Testis (tissue), 2 donors: ENCODE measurements at regions not wholly inside any gene's neighbourhood (a gene's known extent, or its start where the extent isn't known, plus 50 kb on each side); places are given as distances from the start of the nearest gene placed in this dataset.

Experiments used
- DNase-seq: peaks from one replicate; pipeline ENCODE4 v3.0.0-alpha.2; 2019
- H3K27ac ChIP-seq, 2 donors: fragments of 200-600 bp; sonication (generic); one replicate each; pipeline ENCODE4 v1.5.1; 2019
- H3K27me3 ChIP-seq: fragments of 200-600 bp; sonication (generic); one replicate; pipeline ENCODE4 v1.5.1; 2019
- H3K36me3 ChIP-seq: fragments of 200-600 bp; sonication (generic); one replicate; pipeline ENCODE4 v1.5.1; 2017; ENCODE audit warnings: low read depth; ENCODE audit errors: missing control alignments
- H3K4me1 ChIP-seq: fragments of 200-600 bp; sonication (generic); one replicate; pipeline ENCODE4 v1.5.1; 2019
- H3K4me3 ChIP-seq, 2 donors: fragments of 200-600 bp; sonication (generic); one replicate each; pipeline ENCODE4 v1.5.1; 2017 to 2019
- H3K9me3 ChIP-seq: fragments of 200-600 bp; sonication (generic); one replicate; pipeline ENCODE4 v1.5.1; 2017
- CTCF ChIP-seq, 3 experiments: fragments of 450-650 bp in 2 of 3; fragments of 200-600 bp in 1 of 3; sonication (generic) in 1 of 3; IDR thresholded peaks; one replicate each; pipeline ENCODE4 v1.5.1; 2016 to 2019; ENCODE audit warnings: antibody characterized with exemption in 3 of 3, mild to moderate bottlenecking in 2 of 3, moderate library complexity in 1 of 3
- POLR2A ChIP-seq: fragments of 450-650 bp; IDR thresholded peaks from one replicate; pipeline ENCODE4 v1.6.1; 2017; ENCODE audit warnings: antibody characterized with exemption, mild to moderate bottlenecking, moderate library complexity
- WGBS, 2 donors: methylation state at CpG; one replicate each; pipeline ENCODE4 v1.1.5; 2018; 5-methylcytosine and 5-hydroxymethylcytosine counted together
- intact Hi-C: fragments of 100-400 bp; cut with DNase I; formaldehyde crosslinking; loops from one replicate; pipeline ENCODE4 v1.15.1; 2023; ENCODE audit warnings: low total_unique reads

GRCh38 chr5:52543594-52543993 lies 244.1 kb upstream of the ITGA1 start:
- no peaks in the 10 kb centered on the region for H3K27me3 ChIP-seq
- intact Hi-C loops, result no loop called here
- DNase-seq, result no peak
- no peak overlapping the region for H3K27ac ChIP-seq
- TF ChIP-seq POLR2A (no peak), CTCF (IDR thresholded peaks at IDR 0.05) (no peak)
- WGBS, 2 donors, result 81 to 83% methylated on average over 5 of the region's 5 CpGs
- no peaks in the 10 kb centered on the region for H3K4me1 ChIP-seq
- H3K36me3 ChIP-seq, result no peaks in the 10 kb centered on the region
- no peaks in the 10 kb centered on the region for H3K9me3 ChIP-seq
- no peak overlapping the region for H3K4me3 ChIP-seq

GRCh38 chr5:52544738-52545137 lies 243.0 kb upstream of the ITGA1 start:
- Histone ChIP-seq H3K9me3 (no peaks in the 10 kb centered on the region), H3K4me1 (no peaks in the 10 kb centered on the region), H3K36me3 (no peaks in the 10 kb centered on the region), H3K4me3 (no peak overlapping the region), H3K27me3 (no peaks in the 10 kb centered on the region), H3K27ac (no peak overlapping the region)
- TF ChIP-seq CTCF (IDR thresholded peaks at IDR 0.05), result no peak
- no peak for TF ChIP-seq POLR2A
- DNase-seq, result no peak
- intact Hi-C loops, result no loop called here
- WGBS, 2 donors, result 76 to 88% methylated on average over 4 of the region's 4 CpGs

GRCh38 chr5:52554293-52554692 lies 233.4 kb upstream of the ITGA1 start:
- 76 to 84% methylated on average over 2 of the region's 2 CpGs for WGBS, 2 donors
- Histone ChIP-seq H3K4me1 (no peaks in the 10 kb centered on the region), H3K4me3 (no peak overlapping the region), H3K9me3 (no peaks in the 10 kb centered on the region), H3K27ac (no peak overlapping the region), H3K36me3 (no peaks in the 10 kb centered on the region), H3K27me3 (no peaks in the 10 kb centered on the region)
- TF ChIP-seq CTCF (IDR thresholded peaks at IDR 0.05), result no peak
- no peak for TF ChIP-seq POLR2A
- DNase-seq, result no peak
- intact Hi-C loops, result no loop called here

- Histone ChIP-seq H3K9me3 (no peaks in the 10 kb centered on the region), H3K36me3 (no peaks in the 10 kb centered on the region), H3K27me3 (no peaks in the 10 kb centered on the region), H3K4me1 (no peaks in the 10 kb centered on the region), H3K27ac (no peak overlapping the region), H3K4me3 (no peak overlapping the region)
- TF ChIP-seq CTCF (IDR thresholded peaks at IDR 0.05), result no peak
- WGBS, 2 donors, result 26 to 32% methylated on average over 1 of the region's 1 CpG
- intact Hi-C loops, result no loop called here
- no peak for DNase-seq
These were observed 227.3 kb upstream of the ITGA1 start for GRCh38 chr5:52560366-52560765.

- Histone ChIP-seq H3K27me3 (no peaks in the 10 kb centered on the region), H3K27ac (no peak overlapping the region), H3K9me3 (no peaks in the 10 kb centered on the region), H3K4me1 (no peaks in the 10 kb centered on the region), H3K4me3 (no peak overlapping the region), H3K36me3 (no peaks in the 10 kb centered on the region)
- DNase-seq, result no peak
- TF ChIP-seq CTCF (IDR thresholded peaks at IDR 0.05), result no peak
- intact Hi-C loops, result no loop called here
- 42 to 74% methylated on average over 1 of the region's 1 CpG for WGBS, 2 donors
These were observed 225.2 kb upstream of the ITGA1 start for GRCh38 chr5:52562473-52562872.
